ENCODE measurements at regions not wholly inside any gene's neighbourhood (a gene's known extent, or its start where the extent isn't known, plus 50 kb on each side); places are given as distances from the start of the nearest gene placed in this dataset.

DNA sequence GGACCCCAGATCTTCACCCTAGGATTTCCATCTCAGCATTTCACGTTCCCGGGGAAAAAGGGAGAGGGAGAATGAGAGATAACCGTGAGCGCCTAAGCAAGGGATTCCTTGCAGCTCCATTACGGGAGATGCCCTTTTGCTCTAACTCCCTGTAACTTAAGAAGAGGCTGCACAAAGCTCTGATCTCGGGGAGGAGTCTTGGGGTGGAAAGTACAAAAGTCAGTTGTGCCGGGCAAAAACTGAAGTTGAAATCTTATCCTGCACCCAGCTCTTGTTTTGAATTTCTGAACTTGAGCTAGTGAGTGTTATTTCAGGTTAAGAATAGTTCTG lies 256.4 kb upstream of the SOX21 start:
- intact Hi-C loops (cut with micrococcal nuclease): no loop called here

GRCh38 chr13:94968040-94968756 lies 255.9 kb upstream of the SOX21 start:
- intact Hi-C loops (cut with micrococcal nuclease): no loop called here
- no peak for ATAC-seq
- no peak for DNase-seq

More for the DNA sequence above, 256.4 kb upstream of the SOX21 start:
- no peak for ATAC-seq
- DNase-seq: no peak

- intact Hi-C loops (cut with micrococcal nuclease): no loop called here
- peak; percentile 53 for ATAC-seq
- DNase-seq: peak; percentile 20
These were observed 255.1 kb upstream of the SOX21 start for GRCh38 chr13:94967183-94968039.

DNA sequence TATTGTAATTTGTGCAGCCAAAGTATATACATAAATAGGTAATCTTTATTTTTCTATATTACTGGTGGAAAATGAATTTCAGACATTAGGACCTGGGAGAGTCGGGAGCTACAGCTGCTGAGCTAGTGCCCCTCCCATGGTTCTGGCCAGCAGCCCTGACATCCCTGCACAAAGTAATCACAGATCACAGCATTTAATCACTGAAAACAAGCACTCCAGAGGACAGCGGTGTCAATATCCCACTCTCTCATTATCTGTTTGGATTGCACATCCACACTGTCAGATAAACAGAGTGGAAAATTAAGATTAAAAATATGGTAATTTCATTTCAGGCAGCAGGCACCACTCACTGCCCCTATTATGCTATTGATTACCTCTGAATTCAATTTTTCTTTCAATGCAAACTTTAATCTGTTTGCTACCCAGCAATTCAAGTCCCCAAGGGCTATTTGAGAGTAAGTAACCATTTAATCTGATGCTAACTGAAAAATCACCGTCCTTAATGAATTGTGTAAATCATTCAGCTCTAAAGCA lies 254.1 kb upstream of the SOX21 start:
- intact Hi-C loops (cut with micrococcal nuclease): no loop called here
- DNase-seq (no peak), ATAC-seq (no peak)

DNA sequence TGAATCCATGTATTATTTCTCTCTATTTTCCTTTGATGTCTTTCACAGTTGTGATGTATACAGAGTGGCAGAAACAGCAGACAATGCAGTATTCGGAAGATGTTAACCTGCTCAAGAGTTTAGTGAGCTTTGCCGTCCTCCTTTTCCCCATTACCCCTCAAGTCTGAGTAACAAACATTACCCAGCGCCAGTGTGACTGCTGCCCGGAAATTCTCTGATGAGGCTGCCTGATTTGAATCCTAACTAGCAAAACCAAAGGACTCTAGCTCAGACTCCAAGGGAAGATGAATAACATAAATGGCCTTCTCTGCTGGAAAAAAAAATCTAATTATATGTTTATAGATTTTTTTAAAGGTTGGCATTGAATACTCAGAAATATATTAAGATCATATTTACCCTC lies 247.3 kb upstream of the SOX21 start:
- intact Hi-C loops (cut with micrococcal nuclease): no loop called here
- ATAC-seq (no peak), DNase-seq (no peak)

DNA sequence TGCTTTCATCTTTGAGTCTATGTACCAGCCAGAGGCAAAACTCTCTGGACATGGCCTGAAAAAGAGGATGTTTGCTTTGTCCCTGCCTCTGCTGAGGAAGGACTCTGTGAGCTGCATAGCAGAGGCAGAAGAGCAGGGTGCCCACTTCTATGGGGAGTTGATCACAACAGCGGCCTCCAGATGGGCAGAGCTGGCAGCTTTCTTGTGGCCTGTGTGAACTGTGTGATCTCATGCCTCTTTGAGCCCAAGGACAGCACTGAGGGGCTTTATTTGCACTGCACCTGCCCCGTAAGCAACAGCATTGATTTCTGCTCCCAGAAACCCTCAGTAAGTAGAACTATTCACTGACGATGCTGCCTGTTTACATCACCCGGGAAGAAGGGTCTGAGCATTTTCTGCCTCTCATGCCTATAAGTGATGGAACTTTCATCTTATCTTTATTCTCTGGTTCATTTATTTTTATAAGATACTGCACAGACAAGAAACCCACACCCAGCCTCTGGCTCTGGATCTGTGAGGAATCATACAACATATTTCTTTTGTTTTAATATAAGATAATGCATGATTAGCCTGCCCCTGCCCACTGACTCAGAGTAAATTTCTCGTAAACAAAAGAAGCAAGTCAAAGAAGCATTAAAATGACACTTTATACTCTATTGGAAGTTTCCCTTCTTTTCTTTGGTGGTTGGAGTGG lies 244.2 kb upstream of the SOX21 start:
- intact Hi-C loops (cut with micrococcal nuclease): no loop called here
- DNase-seq (no peak), ATAC-seq (no peak)

GRCh38 chr13:94952787-94953186 lies 240.4 kb upstream of the SOX21 start:
- DNase-seq (no peak), ATAC-seq (no peak)
- intact Hi-C loops (cut with micrococcal nuclease): no loop called here

GRCh38 chr13:94950303-94950702 lies 238.0 kb upstream of the SOX21 start:
- no peak for DNase-seq
- intact Hi-C loops (cut with micrococcal nuclease): no loop called here
- no peak for ATAC-seq

GRCh38 chr13:94947965-94948371 lies 235.6 kb upstream of the SOX21 start:
- DNase-seq (no peak), ATAC-seq (no peak)
- intact Hi-C loops (cut with micrococcal nuclease): no loop called here

GRCh38 chr13:94947392-94947791 lies 235.0 kb upstream of the SOX21 start:
- no peak for ATAC-seq
- DNase-seq: no peak
- intact Hi-C loops (cut with micrococcal nuclease): no loop called here

- ATAC-seq: no peak
- no peak for DNase-seq
- intact Hi-C loops (cut with micrococcal nuclease): no loop called here
These were observed 233.7 kb upstream of the SOX21 start for GRCh38 chr13:94946039-94946438.

DNA sequence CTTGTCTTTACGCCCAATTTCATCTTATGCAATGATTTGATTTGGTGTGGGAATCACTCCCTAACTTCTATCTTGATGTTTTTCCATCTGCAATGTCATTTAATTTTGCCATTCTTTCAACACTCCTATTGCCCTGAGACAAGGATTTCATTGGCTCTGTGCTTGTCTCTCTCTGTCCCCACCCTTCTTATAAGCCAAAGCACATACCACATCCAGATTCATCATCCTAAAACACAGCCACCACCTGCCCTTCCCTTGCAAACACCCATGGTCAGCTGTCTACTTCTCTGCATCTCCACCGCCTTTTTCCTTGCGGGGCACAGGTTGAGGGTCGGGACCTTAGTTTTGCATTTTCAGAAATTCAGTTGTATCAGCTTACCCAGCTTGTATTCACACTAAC lies 225.8 kb upstream of the SOX21 start:
- intact Hi-C loops (cut with micrococcal nuclease): no loop called here
- no peak for ATAC-seq
- DNase-seq: no peak

- ATAC-seq (no peak), DNase-seq (no peak)
- intact Hi-C loops (cut with micrococcal nuclease): no loop called here
These were observed 224.3 kb upstream of the SOX21 start for GRCh38 chr13:94936633-94937032.

DNA sequence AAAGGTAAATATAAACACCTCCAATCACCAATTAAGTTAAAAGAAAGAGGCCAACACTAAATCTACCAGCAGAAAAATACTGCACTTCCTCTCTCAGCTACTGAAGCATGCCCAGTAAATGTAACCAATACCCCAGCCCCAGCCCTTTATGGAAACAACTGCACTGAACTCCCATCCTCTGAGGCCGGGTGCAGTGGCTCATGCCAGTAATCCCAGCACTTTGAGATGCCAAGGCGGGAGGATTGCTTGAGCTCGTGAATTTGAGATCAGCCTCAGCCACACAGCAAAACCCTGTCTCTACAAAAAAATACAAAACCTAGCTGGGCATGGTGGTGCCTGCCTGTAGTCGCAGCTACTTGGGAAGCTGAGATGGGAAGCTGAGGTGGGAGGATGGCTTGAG lies 221.6 kb upstream of the SOX21 start:
- ATAC-seq: no peak
- intact Hi-C loops (cut with micrococcal nuclease): no loop called here
- no peak for DNase-seq

DNA sequence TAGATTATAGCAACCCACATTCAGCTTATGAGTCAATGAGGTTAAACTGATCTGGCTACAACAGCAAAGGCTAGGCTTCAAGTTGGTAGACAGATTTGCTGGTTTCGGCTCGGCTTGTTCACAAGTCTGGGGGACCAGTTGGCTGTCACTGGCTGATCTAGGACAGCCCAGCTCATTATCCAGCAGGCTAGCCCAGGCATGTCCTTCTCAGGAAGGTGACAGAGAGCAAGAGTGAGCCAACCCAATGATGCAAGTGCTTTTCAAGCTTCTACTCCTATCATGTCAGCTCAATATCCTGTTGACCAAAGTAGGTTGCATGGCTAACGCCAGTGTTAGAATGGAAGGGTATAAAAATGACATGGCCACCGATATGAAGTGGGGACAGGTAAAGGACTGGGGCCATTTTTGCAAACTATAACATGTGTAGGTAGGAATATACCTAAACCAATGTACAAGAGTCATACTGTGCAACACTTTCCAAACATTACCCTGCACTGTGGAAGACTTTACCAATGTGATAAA lies 220.9 kb upstream of the SOX21 start:
- ATAC-seq (no peak), DNase-seq (no peak)
- intact Hi-C loops (cut with micrococcal nuclease): no loop called here

GRCh38 chr13:94928127-94928775 lies 215.9 kb upstream of the SOX21 start:
- intact Hi-C loops (cut with micrococcal nuclease): no loop called here
- ATAC-seq (no peak), DNase-seq (no peak)

DNA sequence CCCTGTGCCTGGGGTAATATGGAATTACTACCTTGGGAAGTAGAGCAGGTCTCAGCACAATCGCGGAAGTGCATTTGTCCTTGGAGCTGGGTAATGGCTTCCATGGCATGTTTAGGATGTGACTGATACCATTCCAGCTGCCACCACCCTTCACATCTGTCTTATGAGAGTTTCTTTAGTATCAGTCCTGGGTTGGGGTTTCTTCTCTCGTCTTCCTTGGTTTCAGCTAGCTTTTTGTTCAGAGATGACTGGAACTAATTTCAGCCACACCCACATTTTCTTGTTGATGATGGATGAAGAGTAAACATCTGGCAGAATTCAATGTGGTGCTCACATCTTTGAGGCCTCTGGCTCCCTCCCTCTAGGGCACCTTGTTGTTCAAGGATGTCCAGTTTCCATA lies 212.9 kb upstream of the SOX21 start:
- ATAC-seq: no peak
- no peak for DNase-seq
- intact Hi-C loops (cut with micrococcal nuclease): no loop called here

DNA sequence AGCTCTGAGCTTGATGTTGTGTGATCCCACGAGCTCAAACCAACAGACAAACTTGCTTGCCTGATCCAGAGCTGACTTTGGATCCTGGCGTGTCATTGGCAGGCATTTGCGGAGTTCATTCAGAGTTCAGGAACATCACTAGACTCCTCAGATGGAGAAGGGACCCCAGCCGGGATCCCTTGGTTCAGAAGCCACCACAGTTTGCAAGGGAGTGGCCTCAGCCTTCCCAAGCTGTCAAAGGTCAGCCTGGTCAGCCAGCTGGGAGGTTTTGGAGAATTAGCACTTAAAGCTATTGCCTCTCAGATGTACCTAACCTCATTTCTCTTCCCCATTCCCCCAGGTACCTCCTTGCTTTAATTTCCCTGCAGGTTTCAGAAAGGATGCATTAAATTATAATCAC lies 208.8 kb upstream of the SOX21 start:
- ATAC-seq (no peak), DNase-seq (no peak)
- intact Hi-C loops (cut with micrococcal nuclease): no loop called here

GRCh38 chr13:94920578-94920977 lies 208.2 kb upstream of the SOX21 start:
- ATAC-seq (no peak), DNase-seq (no peak)
- intact Hi-C loops (cut with micrococcal nuclease): no loop called here
